Lung (tissue), 11 donors: ENCODE measurements at regions not wholly inside any gene's neighbourhood (a gene's known extent, or its start where the extent isn't known, plus 50 kb on each side); places are given as distances from the start of the nearest gene placed in this dataset.
A peak's percentile ranks its signal among the peaks of the same experiment; 100 is the strongest.

Experiments
- ATAC-seq: fragments of 200-7000 bp; cut with Tn5 transposase; one replicate; pipeline ENCODE4 v1.9.1; 2020; ENCODE audit warnings: moderate number of reproducible peaks; ENCODE audit not compliant: insufficient read depth, low FRiP score
- DNase-seq, 3 donors: peaks; one replicate each; pipeline ENCODE4 v3.0.0-alpha.2; 2013 to 2017
- H3K27ac ChIP-seq, 2 donors: one replicate each; pipeline ENCODE4 v1.5.1; 2013; ENCODE audit warnings: mild to moderate bottlenecking in 2 of 2, moderate library complexity in 2 of 2, control low read depth in 1 of 2, inconsistent platforms in 1 of 2, low read depth in 1 of 2, low read length in 1 of 2
- H3K27me3 ChIP-seq, 3 donors: one replicate each; pipeline ENCODE4 v1.5.1; 2013; ENCODE audit warnings: low read length in 2 of 3; ENCODE audit not compliant: control insufficient read depth in 3 of 3, insufficient read depth in 3 of 3
- H3K36me3 ChIP-seq, 4 donors: one replicate each; pipeline ENCODE4 v1.5.1; 2013; ENCODE audit warnings: low read length in 4 of 4, mild to moderate bottlenecking in 1 of 4, moderate library complexity in 1 of 4; ENCODE audit not compliant: control insufficient read depth in 4 of 4, insufficient read depth in 4 of 4
- H3K4me1 ChIP-seq, 5 donors: one replicate each; pipeline ENCODE4 v1.5.1; 2013; ENCODE audit warnings: low read length in 5 of 5, mild to moderate bottlenecking in 2 of 5, moderate library complexity in 1 of 5; ENCODE audit not compliant: control insufficient read depth in 5 of 5, insufficient read depth in 5 of 5
- H3K4me3 ChIP-seq: one replicate; pipeline ENCODE4 v1.5.1; 2013; ENCODE audit warnings: mild to moderate bottlenecking, control low read depth, moderate library complexity
- H3K9ac ChIP-seq, 2 donors: one replicate each; pipeline ENCODE4 v1.5.1; 2013; ENCODE audit warnings: low read length in 2 of 2, control low read depth in 1 of 2; ENCODE audit not compliant: insufficient read depth in 1 of 2
- H3K9me3 ChIP-seq, 4 donors: one replicate each; pipeline ENCODE4 v1.5.1; 2013; ENCODE audit warnings: low read length in 3 of 4, mild to moderate bottlenecking in 1 of 4, moderate library complexity in 1 of 4; ENCODE audit not compliant: control insufficient read depth in 4 of 4, insufficient read depth in 3 of 4
- WGBS, 2 donors: extraction: QIAGEN DNeasy Blood & Tissue Kit; methylation state at CpG; one replicate each; pipeline ENCODE4 v1.1.7; 2013; 5-methylcytosine and 5-hydroxymethylcytosine counted together
- TF ChIP-seq, protein P1 (sequence below): IDR thresholded peaks from 2 replicates; pipeline ENCODE4 v1.5.1; 2012; ENCODE audit warnings: mild to moderate bottlenecking; ENCODE audit errors: control extremely low read depth, extremely low read depth
- donor health status: control.
- donor health status: control.
- donor health status: Bipolar disorder and iron deficiency.
- donor health status: healthy.
- donor health status: DM: yes; HTN: yes; CAD: no.

DNA sequence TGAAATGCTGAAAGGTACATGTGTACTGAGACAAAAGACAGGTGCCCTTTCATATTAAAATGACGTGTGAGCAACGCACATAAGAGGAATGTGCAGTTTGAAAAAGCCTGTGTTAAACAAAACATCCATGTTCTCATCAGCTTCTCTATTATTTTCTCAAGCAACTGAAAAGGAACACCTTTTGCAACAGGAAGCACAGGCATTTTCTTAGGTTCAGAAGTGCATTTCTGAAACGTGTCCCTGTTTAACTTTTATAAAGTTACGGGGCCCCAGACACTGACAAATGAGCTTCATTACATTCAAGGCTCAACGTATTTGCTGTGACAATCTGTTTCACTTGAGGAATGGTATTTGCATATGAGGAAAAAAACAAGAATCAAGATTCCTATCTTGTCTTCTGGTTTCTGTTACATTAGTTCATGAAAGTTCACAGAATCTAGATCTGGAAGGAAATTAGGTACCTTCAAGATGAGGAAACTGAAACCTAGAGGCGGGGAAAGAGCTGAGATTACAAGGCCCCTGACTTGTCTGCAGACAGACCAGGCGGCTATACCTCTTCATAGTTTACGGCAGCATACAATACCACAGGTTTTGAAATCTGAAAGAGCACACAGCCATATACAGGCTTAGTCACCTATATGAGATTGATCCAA, 431.7 kb downstream of the KLF12 start:
- Histone ChIP-seq H3K4me1 (peaks cover 0 to 3% (median 0%) of the 10 kb centered on the region in 5 donors), H3K9ac (no peak overlapping the region), H3K36me3 (peaks cover 0 to 8% (median 2%) of the 10 kb centered on the region in 4 donors), H3K27me3 (no peaks in the 10 kb centered on the region), H3K9me3 (no peaks in the 10 kb centered on the region), H3K27ac (peak overlapping the region in 1 of 2 donors; percentile 47), H3K4me3 (no peak overlapping the region)
- TF ChIP-seq, protein P1, sequence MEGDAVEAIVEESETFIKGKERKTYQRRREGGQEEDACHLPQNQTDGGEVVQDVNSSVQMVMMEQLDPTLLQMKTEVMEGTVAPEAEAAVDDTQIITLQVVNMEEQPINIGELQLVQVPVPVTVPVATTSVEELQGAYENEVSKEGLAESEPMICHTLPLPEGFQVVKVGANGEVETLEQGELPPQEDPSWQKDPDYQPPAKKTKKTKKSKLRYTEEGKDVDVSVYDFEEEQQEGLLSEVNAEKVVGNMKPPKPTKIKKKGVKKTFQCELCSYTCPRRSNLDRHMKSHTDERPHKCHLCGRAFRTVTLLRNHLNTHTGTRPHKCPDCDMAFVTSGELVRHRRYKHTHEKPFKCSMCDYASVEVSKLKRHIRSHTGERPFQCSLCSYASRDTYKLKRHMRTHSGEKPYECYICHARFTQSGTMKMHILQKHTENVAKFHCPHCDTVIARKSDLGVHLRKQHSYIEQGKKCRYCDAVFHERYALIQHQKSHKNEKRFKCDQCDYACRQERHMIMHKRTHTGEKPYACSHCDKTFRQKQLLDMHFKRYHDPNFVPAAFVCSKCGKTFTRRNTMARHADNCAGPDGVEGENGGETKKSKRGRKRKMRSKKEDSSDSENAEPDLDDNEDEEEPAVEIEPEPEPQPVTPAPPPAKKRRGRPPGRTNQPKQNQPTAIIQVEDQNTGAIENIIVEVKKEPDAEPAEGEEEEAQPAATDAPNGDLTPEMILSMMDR, result no peak
- WGBS, 2 donors, result 40 to 58% methylated on average over 8 of the region's 8 CpGs
- DNase-seq (peak in 2 of 3 donors; percentile 19 to 25), ATAC-seq (peak; percentile 42)

DNA sequence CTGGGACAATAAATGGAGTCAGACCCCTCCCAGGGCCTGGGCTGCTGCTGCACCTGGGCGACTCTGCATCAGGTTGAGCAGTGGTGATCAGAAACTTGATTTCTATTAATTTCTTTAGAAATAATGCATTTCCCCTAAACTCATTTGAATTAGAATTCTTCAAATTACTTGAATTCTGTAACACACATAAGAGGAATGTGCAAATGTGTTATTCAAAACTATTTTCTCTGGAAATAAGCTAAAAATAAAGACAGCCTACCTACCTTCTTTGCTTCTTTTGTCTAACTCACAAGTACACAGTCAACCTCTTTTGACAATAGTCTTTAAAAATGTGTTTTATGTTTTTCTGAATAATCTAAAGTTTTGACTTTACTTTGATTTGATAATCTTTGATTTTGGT, 433.0 kb downstream of the KLF12 start:
- 93 to 100% methylated on average over 1 of the region's 1 CpG for WGBS, 2 donors
- Histone ChIP-seq H3K27ac (no peak overlapping the region), H3K36me3 (peaks cover 0 to 6% (median 2%) of the 10 kb centered on the region in 4 donors), H3K4me1 (peaks cover 0 to 3% (median 0%) of the 10 kb centered on the region in 5 donors), H3K9ac (no peak overlapping the region), H3K9me3 (no peaks in the 10 kb centered on the region), H3K4me3 (no peak overlapping the region), H3K27me3 (no peaks in the 10 kb centered on the region)
- ATAC-seq (no peak), DNase-seq (no peak)
- TF ChIP-seq, protein P1, result no peak

DNA sequence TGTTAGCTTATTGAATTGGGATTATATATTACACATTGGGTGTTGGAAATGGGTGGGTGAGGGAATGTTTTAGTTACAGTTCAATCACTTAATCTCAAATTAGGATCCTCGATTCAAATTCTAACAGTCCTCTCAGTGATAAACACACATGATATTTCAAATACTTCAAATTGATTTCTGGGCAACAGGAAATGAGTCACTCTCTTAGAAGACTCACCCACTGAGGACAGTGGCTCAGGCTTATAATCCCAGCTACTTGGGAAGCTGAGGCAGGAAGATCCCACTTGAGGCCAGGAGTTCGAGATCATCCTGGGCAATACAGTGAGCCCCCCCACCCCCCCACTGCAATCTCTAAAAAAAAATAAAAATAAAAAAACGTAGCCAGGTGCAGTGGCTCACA, 435.3 kb downstream of the KLF12 start:
- ATAC-seq (no peak), DNase-seq (no peak)
- WGBS, 2 donors, result 81 to 84% methylated on average over 3 of the region's 3 CpGs
- H3K4me1 ChIP-seq, result peaks cover 0 to 3% (median 0%) of the 10 kb centered on the region in 5 donors
- no peak overlapping the region for H3K4me3 ChIP-seq
- peaks cover 0 to 2% (median 0%) of the 10 kb centered on the region in 4 donors for H3K9me3 ChIP-seq
- H3K9ac ChIP-seq, result no peak overlapping the region
- H3K27ac ChIP-seq, result no peak overlapping the region
- peaks cover 0 to 17% (median 8%) of the 10 kb centered on the region in 4 donors for H3K36me3 ChIP-seq
- TF ChIP-seq, protein P1, result no peak
- H3K27me3 ChIP-seq, result no peaks in the 10 kb centered on the region

DNA sequence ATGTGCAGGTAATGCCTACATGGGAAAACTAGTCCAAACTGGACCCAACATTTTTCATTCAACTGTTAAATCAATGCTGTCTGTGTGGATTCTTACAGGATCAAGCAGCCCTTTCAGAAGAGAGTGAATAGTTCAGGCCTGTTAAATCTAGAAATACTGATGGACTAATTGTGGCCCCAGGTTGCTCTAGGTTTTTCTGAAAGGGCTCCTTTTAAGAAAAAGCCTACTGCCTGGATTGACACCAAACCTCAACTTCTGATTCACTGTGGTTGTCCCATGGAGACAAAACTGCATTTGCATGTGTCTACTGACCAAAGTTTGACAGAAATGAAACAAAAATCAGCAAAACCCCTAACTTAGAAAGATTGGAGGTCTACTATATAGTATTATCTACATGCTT, 437.0 kb downstream of the KLF12 start:
- peaks cover 0 to 2% (median 0%) of the 10 kb centered on the region in 4 donors for H3K9me3 ChIP-seq
- H3K4me3 ChIP-seq, result no peak overlapping the region
- H3K36me3 ChIP-seq, result peaks cover 0 to 17% (median 9%) of the 10 kb centered on the region in 4 donors
- no peak overlapping the region for H3K9ac ChIP-seq
- ATAC-seq (no peak), DNase-seq (no peak)
- no peaks in the 10 kb centered on the region for H3K27me3 ChIP-seq
- H3K4me1 ChIP-seq, result peaks cover 0 to 2% (median 0%) of the 10 kb centered on the region in 5 donors
- no peak overlapping the region for H3K27ac ChIP-seq
- TF ChIP-seq, protein P1, result no peak
